ENCODE measurements at regions not wholly inside any gene's neighbourhood (a gene's known extent, or its start where the extent isn't known, plus 50 kb on each side); places are given as distances from the start of the nearest gene placed in this dataset.

- H3K4me1 Mint-ChIP-seq (ENCODE audit: low read depth), result no peaks in the 10 kb centered on the region
- Histone ChIP-seq H3K27ac (ENCODE audit: low read depth in 1 of 2, low read length in 2 of 2) (no peak overlapping the region), H3K4me1 (ENCODE audit: insufficient read depth, low read length) (no peaks in the 10 kb centered on the region), H3K36me3 (ENCODE audit: insufficient read depth, low read length) (no peaks in the 10 kb centered on the region), H3K4me3 (ENCODE audit: low read length) (no peak overlapping the region), H3K27me3 (ENCODE audit: control insufficient read depth in 1 of 2, insufficient read depth in 2 of 2, low read length in 2 of 2) (no peaks in the 10 kb centered on the region), H3K9me3 (ENCODE audit: control insufficient read depth in 1 of 2, insufficient read depth in 1 of 2, low read length in 2 of 2) (peaks cover 0 to 13% of the 10 kb centered on the region in 2 experiments)
- H3K27ac Mint-ChIP-seq, result no peak overlapping the region
- H3K27me3 Mint-ChIP-seq, result no peaks in the 10 kb centered on the region
- intact Hi-C loops (cut with DNase I, micrococcal nuclease), result no loop called here
- POLR2A ChIA-PET, result no interaction called here
- H3K9me3 Mint-ChIP-seq, result peaks cover 7% of the 10 kb centered on the region
- no peaks in the 10 kb centered on the region for H3K36me3 Mint-ChIP-seq (ENCODE audit: low read depth)
- CTCF ChIA-PET, result no interaction called here
- no peak for TF ChIP-seq CTCF (IDR thresholded peaks at IDR 0.05)
- no peak overlapping the region for H3K4me3 Mint-ChIP-seq
- DNase-seq (no peak), ATAC-seq (ENCODE audit: poor library complexity) (no peak)
These were observed 1422.2 kb upstream of the PCDH20 start for GRCh38 chr13:62837895-62838294.

GRCh38 chr13:62829486-62829885, 1413.8 kb upstream of the PCDH20 start:
- Mint-ChIP-seq H3K4me1 (ENCODE audit: low read depth) (no peaks in the 10 kb centered on the region), H3K9me3 (peaks cover 14% of the 10 kb centered on the region), H3K36me3 (ENCODE audit: low read depth) (no peaks in the 10 kb centered on the region), H3K27ac (no peak overlapping the region), H3K27me3 (no peaks in the 10 kb centered on the region), H3K4me3 (no peak overlapping the region)
- no peak for TF ChIP-seq CTCF (IDR thresholded peaks at IDR 0.05)
- no peak for ATAC-seq (ENCODE audit: poor library complexity)
- Histone ChIP-seq H3K9me3 (ENCODE audit: control insufficient read depth in 1 of 2, insufficient read depth in 1 of 2, low read length in 2 of 2) (peaks cover 0 to 11% of the 10 kb centered on the region in 2 experiments), H3K4me1 (ENCODE audit: insufficient read depth, low read length) (no peaks in the 10 kb centered on the region), H3K27ac (ENCODE audit: low read depth in 1 of 2, low read length in 2 of 2) (no peak overlapping the region), H3K27me3 (ENCODE audit: control insufficient read depth in 1 of 2, insufficient read depth in 2 of 2, low read length in 2 of 2) (no peaks in the 10 kb centered on the region), H3K36me3 (ENCODE audit: insufficient read depth, low read length) (no peaks in the 10 kb centered on the region), H3K4me3 (ENCODE audit: low read length) (no peak overlapping the region)
- ChIA-PET CTCF (no interaction called here), POLR2A (no interaction called here)
- no peak for DNase-seq
- intact Hi-C loops (cut with DNase I, micrococcal nuclease), result no loop called here

- TF ChIP-seq CTCF (IDR thresholded peaks at IDR 0.05), result no peak
- Mint-ChIP-seq H3K27ac (no peak overlapping the region), H3K9me3 (no peaks in the 10 kb centered on the region), H3K27me3 (no peaks in the 10 kb centered on the region), H3K4me1 (ENCODE audit: low read depth) (no peaks in the 10 kb centered on the region), H3K36me3 (ENCODE audit: low read depth) (no peaks in the 10 kb centered on the region), H3K4me3 (no peak overlapping the region)
- Histone ChIP-seq H3K27ac (ENCODE audit: low read depth in 1 of 2, low read length in 2 of 2) (no peak overlapping the region), H3K4me3 (ENCODE audit: low read length) (no peak overlapping the region), H3K9me3 (ENCODE audit: control insufficient read depth in 1 of 2, insufficient read depth in 1 of 2, low read length in 2 of 2) (peaks cover 4 to 13% of the 10 kb centered on the region in 2 experiments), H3K4me1 (ENCODE audit: insufficient read depth, low read length) (no peaks in the 10 kb centered on the region), H3K36me3 (ENCODE audit: insufficient read depth, low read length) (no peaks in the 10 kb centered on the region), H3K27me3 (ENCODE audit: control insufficient read depth in 1 of 2, insufficient read depth in 2 of 2, low read length in 2 of 2) (no peaks in the 10 kb centered on the region)
- DNase-seq (no peak), ATAC-seq (ENCODE audit: poor library complexity) (no peak)
- ChIA-PET POLR2A (no interaction called here), CTCF (no interaction called here)
- intact Hi-C loops (cut with DNase I, micrococcal nuclease), result no loop called here
These were observed 1384.3 kb upstream of the PCDH20 start for GRCh38 chr13:62799931-62800436.
